ENCODE measurements at regions not wholly inside any gene's neighbourhood (a gene's known extent, or its start where the extent isn't known, plus 50 kb on each side); places are given as distances from the start of the nearest gene placed in this dataset.

GRCh38 chr9:105886136-105886535 lies 191.8 kb downstream of the TMEM38B start:
- TF ChIP-seq EZH2 (IDR thresholded peaks at IDR 0.05) (no peak), POLR2AphosphoS5 (IDR thresholded peaks at IDR 0.05; ENCODE audit: borderline replicate concordance, low read depth, low read length) (no peak)

All from SK-N-MC (cell line).